Panc1 (cell line): ENCODE measurements at regions not wholly inside any gene's neighbourhood (a gene's known extent, or its start where the extent isn't known, plus 50 kb on each side); places are given as distances from the start of the nearest gene placed in this dataset.

Experiments
- ATAC-seq: fragments of 200-7000 bp; cut with Tn5 transposase; 2 replicates; pipeline ENCODE4 v1.9.1; 2020; ENCODE audit warnings: mild to moderate bottlenecking, moderate library complexity
- BruUV-seq: library from RNA; stranded (reverse); fragments of 400-500 nt; replicated peaks from 2 replicates; lab custom pipeline; 2021; lab: Mats Ljungman, UMichigan
- CTCF ChIA-PET: fragments of 300-600 bp; sonication (Branson Sonifier 250); formaldehyde crosslinking; loops from one replicate; lab custom pipeline; 2022; ENCODE audit warnings: antibody characterized with exemption; lab: Charles Lee
- POLR2A ChIA-PET: fragments of 300-600 bp; sonication (Branson Sonifier 250); formaldehyde crosslinking; loops from one replicate; lab custom pipeline; 2022; ENCODE audit warnings: antibody characterized with exemption; lab: Charles Lee
- DNase-seq: peaks from one replicate; pipeline ENCODE4 v3.0.0-alpha.2; 2010; ENCODE audit warnings: low read depth, low spot score
- H3K27ac ChIP-seq: 2 replicates; pipeline ENCODE4 v1.5.1; 2011; ENCODE audit warnings: mild to moderate bottlenecking, low read length, inconsistent platforms
- H3K27me3 ChIP-seq: fragments of 200-500 bp; sonication (Bioruptor generic); 2 replicates; pipeline ENCODE4 v1.6.0; 2014; ENCODE audit warnings: low read length, inconsistent platforms; ENCODE audit not compliant: control insufficient read depth, insufficient read depth
- H3K36me3 ChIP-seq: fragments of 200-500 bp; sonication (Bioruptor generic); 2 replicates; pipeline ENCODE4 v1.5.1; 2014; ENCODE audit warnings: inconsistent platforms, mild to moderate bottlenecking, low read length, moderate library complexity; ENCODE audit not compliant: control insufficient read depth, insufficient read depth
- H3K4me1 ChIP-seq: 2 replicates; pipeline ENCODE4 v1.5.1; 2011; ENCODE audit warnings: inconsistent platforms, mild to moderate bottlenecking, low read length, moderate library complexity; ENCODE audit not compliant: control insufficient read depth, insufficient read depth
- H3K4me3 ChIP-seq, 2 experiments: 2 replicates each; pipeline ENCODE4 v1.5.1; 2011 to 2012; ENCODE audit warnings: low read depth in 2 of 2, low read length in 2 of 2, mild to moderate bottlenecking in 2 of 2, inconsistent platforms in 1 of 2, moderate library complexity in 1 of 2
- H3K9me3 ChIP-seq: fragments of 200-500 bp; sonication (Bioruptor generic); 2 replicates; pipeline ENCODE4 v1.5.1; 2014; ENCODE audit warnings: low read depth, mild to moderate bottlenecking, inconsistent platforms, low read length, moderate library complexity; ENCODE audit not compliant: control insufficient read depth, insufficient read depth
- POLR2AphosphoS5 ChIP-seq: IDR thresholded peaks from 2 replicates; pipeline ENCODE4 v1.6.1; 2012; ENCODE audit warnings: mild to moderate bottlenecking, low read depth, low read length, moderate library complexity
- SIN3A ChIP-seq: IDR thresholded peaks from 2 replicates; pipeline ENCODE4 v1.6.1; 2012; ENCODE audit warnings: low read depth, mild to moderate bottlenecking, low read length, moderate library complexity, borderline replicate concordance; ENCODE audit not compliant: insufficient read depth
- TCF7L2 ChIP-seq: IDR thresholded peaks from 2 replicates; pipeline ENCODE4 v1.6.1; 2011; ENCODE audit warnings: mild to moderate bottlenecking, low read depth, low read length, inconsistent platforms
- in situ Hi-C: cut with HindIII; loops from 2 replicates; pipeline ENCODE4 v1.10.0; 2016; ENCODE audit warnings: low sequenced_read_pairs, low pct_unique_long_range_greater_than_20kb
- intact Hi-C: fragments of 100-400 bp; cut with micrococcal nuclease; formaldehyde crosslinking; loops from one replicate; pipeline ENCODE4 v1.10.0; 2022; ENCODE audit not compliant: unreplicated experiment
- TF ChIP-seq, protein P1 (sequence below), 2 experiments: IDR thresholded peaks; 2 replicates each; pipeline ENCODE4 v1.6.1; 2011 to 2012; ENCODE audit warnings: low read depth in 2 of 2, control low read depth in 1 of 2, low read length in 1 of 2, mild to moderate bottlenecking in 1 of 2, moderate library complexity in 1 of 2; ENCODE audit not compliant: insufficient read depth in 1 of 2
- TF ChIP-seq, protein P2 (sequence below): fragments of 450-650 bp; IDR thresholded peaks from 2 replicates; pipeline ENCODE4 v1.5.1; 2017; ENCODE audit warnings: mild to moderate bottlenecking

DNA sequence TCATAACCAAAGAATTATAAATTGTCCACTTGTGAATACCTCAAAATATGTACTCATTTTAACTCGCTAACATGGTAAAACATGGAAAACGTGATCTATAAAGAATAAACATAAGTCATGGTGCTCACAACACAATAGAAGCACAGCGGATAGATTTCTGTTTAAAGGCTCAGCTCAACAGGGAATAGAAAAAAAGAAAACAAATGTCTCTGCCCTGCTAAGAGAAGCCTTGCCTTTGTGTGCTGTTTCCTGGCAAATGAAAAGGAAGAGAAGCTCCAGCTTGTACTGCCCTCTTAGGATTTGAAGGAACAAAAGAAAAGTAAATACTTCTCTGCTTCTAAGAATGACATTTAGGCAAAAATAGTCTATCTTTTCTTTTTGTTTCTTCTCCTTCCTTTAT is 121.0 kb upstream of the KRR1 start:
- H3K4me3 ChIP-seq, result no peak overlapping the region
- H3K27me3 ChIP-seq, result no peaks in the 10 kb centered on the region
- peak overlapping the region; percentile 77; the same call in 1 of the 2 replicates for H3K27ac ChIP-seq
- no peaks in the 10 kb centered on the region for H3K36me3 ChIP-seq
- ChIA-PET POLR2A (interaction anchor here (0.6 kb wide), 1 partner anchor 141 kb away, joined by 5 read pairs; no protein-coding TSS in a partner anchor), CTCF (no interaction called here)
- H3K9me3 ChIP-seq, result peaks cover 16% of the 10 kb centered on the region; the same call in 1 of the 2 replicates
- no peak for DNase-seq
- no peak for ATAC-seq
- intact Hi-C loops, result no loop called here
- no peak for TF ChIP-seq POLR2AphosphoS5
- TF ChIP-seq, protein P1, sequence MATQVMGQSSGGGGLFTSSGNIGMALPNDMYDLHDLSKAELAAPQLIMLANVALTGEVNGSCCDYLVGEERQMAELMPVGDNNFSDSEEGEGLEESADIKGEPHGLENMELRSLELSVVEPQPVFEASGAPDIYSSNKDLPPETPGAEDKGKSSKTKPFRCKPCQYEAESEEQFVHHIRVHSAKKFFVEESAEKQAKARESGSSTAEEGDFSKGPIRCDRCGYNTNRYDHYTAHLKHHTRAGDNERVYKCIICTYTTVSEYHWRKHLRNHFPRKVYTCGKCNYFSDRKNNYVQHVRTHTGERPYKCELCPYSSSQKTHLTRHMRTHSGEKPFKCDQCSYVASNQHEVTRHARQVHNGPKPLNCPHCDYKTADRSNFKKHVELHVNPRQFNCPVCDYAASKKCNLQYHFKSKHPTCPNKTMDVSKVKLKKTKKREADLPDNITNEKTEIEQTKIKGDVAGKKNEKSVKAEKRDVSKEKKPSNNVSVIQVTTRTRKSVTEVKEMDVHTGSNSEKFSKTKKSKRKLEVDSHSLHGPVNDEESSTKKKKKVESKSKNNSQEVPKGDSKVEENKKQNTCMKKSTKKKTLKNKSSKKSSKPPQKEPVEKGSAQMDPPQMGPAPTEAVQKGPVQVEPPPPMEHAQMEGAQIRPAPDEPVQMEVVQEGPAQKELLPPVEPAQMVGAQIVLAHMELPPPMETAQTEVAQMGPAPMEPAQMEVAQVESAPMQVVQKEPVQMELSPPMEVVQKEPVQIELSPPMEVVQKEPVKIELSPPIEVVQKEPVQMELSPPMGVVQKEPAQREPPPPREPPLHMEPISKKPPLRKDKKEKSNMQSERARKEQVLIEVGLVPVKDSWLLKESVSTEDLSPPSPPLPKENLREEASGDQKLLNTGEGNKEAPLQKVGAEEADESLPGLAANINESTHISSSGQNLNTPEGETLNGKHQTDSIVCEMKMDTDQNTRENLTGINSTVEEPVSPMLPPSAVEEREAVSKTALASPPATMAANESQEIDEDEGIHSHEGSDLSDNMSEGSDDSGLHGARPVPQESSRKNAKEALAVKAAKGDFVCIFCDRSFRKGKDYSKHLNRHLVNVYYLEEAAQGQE (IDR thresholded peaks at IDR 0.05; ENCODE audit: insufficient read depth in 1 of 2, low read depth in 2 of 2, low read length in 1 of 2), result no peak
- TF ChIP-seq, protein P2, sequence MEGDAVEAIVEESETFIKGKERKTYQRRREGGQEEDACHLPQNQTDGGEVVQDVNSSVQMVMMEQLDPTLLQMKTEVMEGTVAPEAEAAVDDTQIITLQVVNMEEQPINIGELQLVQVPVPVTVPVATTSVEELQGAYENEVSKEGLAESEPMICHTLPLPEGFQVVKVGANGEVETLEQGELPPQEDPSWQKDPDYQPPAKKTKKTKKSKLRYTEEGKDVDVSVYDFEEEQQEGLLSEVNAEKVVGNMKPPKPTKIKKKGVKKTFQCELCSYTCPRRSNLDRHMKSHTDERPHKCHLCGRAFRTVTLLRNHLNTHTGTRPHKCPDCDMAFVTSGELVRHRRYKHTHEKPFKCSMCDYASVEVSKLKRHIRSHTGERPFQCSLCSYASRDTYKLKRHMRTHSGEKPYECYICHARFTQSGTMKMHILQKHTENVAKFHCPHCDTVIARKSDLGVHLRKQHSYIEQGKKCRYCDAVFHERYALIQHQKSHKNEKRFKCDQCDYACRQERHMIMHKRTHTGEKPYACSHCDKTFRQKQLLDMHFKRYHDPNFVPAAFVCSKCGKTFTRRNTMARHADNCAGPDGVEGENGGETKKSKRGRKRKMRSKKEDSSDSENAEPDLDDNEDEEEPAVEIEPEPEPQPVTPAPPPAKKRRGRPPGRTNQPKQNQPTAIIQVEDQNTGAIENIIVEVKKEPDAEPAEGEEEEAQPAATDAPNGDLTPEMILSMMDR, result no peak
- in situ Hi-C loops, result no loop called here
- H3K4me1 ChIP-seq, result peaks cover 29% of the 10 kb centered on the region
- no TSS peak for BruUV-seq

DNA sequence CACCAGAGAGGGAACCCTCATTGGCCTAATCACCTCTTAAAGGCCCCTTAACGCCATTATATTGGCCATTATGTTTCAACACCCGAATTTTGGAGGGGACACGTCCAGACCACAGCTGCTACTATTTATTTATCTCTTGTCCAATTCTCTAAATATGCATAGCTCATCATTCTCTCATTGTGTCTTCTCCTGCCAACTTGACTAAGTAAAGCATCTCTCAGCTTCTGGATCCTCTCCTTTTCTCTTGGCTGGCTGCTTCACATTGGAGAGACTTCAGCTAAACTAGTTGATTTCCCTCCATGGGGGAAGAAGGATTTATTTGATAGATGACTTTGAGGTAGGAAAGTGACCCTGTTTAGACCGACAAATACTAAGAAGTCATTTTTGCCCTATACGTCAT is 120.4 kb upstream of the KRR1 start:
- BruUV-seq, result no TSS peak
- Histone ChIP-seq H3K27me3 (no peaks in the 10 kb centered on the region), H3K4me1 (peaks cover 29% of the 10 kb centered on the region), H3K9me3 (peaks cover 15% of the 10 kb centered on the region; the same call in 1 of the 2 replicates), H3K4me3 (no peak overlapping the region), H3K27ac (peak overlapping the region; percentile 77), H3K36me3 (no peaks in the 10 kb centered on the region)
- no peak for DNase-seq
- CTCF ChIA-PET, result no interaction called here
- no peak for TF ChIP-seq TCF7L2
- no peak for TF ChIP-seq SIN3A
- TF ChIP-seq, protein P2, result no peak
- TF ChIP-seq POLR2AphosphoS5, result no peak
- TF ChIP-seq, protein P1 (IDR thresholded peaks at IDR 0.05; ENCODE audit: insufficient read depth in 1 of 2, low read depth in 2 of 2, low read length in 1 of 2), result no peak
- ATAC-seq, result no peak
- POLR2A ChIA-PET, result interaction anchor here (0.6 kb wide), 1 partner anchor 140 kb away, joined by 5 read pairs; no protein-coding TSS in a partner anchor
- intact Hi-C loops, result no loop called here
- in situ Hi-C loops, result no loop called here
